HEK293 (cell line): ENCODE measurements at regions not wholly inside any gene's neighbourhood (a gene's known extent, or its start where the extent isn't known, plus 50 kb on each side); places are given as distances from the start of the nearest gene placed in this dataset.

ENCODE experiments used
- CTCF ChIA-PET: fragments of 350-600 bp; formaldehyde crosslinking; extraction: SDS; loops from one replicate; lab custom pipeline; 2021; ENCODE audit warnings: antibody characterized with exemption; lab: Yijun Ruan, JAX
- POLR2A ChIA-PET: fragments of 300-600 bp; formaldehyde crosslinking; extraction: SDS; loops from one replicate; lab custom pipeline; 2020; ENCODE audit warnings: antibody characterized with exemption, inconsistent platforms; lab: Yijun Ruan, JAX
- H3K27ac ChIP-seq: fragments of 200-500 bp; sonication (Bioruptor generic); 2 replicates; pipeline ENCODE4 v1.5.1; 2014; ENCODE audit warnings: low read depth, low read length, control low read depth, inconsistent platforms; ENCODE audit errors: extremely low read depth
- H3K36me3 ChIP-seq, 2 experiments: fragments of 200-500 bp in 1 of 2; sonication (Bioruptor generic) in 1 of 2; 1 replicate in 1 of 2; 2 replicates in 1 of 2; pipeline ENCODE4 v1.5.1; 2014 to 2017; ENCODE audit warnings: inconsistent platforms in 2 of 2, low read length in 2 of 2; ENCODE audit not compliant: control insufficient read depth in 2 of 2, insufficient read depth in 1 of 2
- H3K4me1 ChIP-seq: fragments of 200-500 bp; sonication (Bioruptor generic); 2 replicates; pipeline ENCODE4 v1.5.1; 2014; ENCODE audit warnings: mild to moderate bottlenecking, low read length, inconsistent platforms; ENCODE audit not compliant: control insufficient read depth, insufficient read depth
- H3K4me3 ChIP-seq: 2 replicates; pipeline ENCODE4 v1.5.1; 2011; ENCODE audit warnings: low read depth, mild to moderate bottlenecking, control low read depth, low read length, moderate library complexity
- H3K9me3 ChIP-seq: fragments of 200-500 bp; sonication (Bioruptor generic); 2 replicates; pipeline ENCODE4 v1.5.1; 2014; ENCODE audit warnings: low read depth, low read length, inconsistent platforms; ENCODE audit not compliant: control insufficient read depth, insufficient read depth
- GFI1B ChIP-seq: fragments of 450-650 bp; formaldehyde crosslinking; IDR thresholded peaks from 2 replicates; pipeline ENCODE4 v1.5.1; 2016; ENCODE audit warnings: missing biosample characterization, missing genetic modification characterization
- GLI4 ChIP-seq: fragments of 450-650 bp; formaldehyde crosslinking; IDR thresholded peaks from 2 replicates; pipeline ENCODE4 v1.5.1; 2016; ENCODE audit warnings: missing biosample characterization, missing genetic modification characterization
- KLF8 ChIP-seq: fragments of 450-650 bp; formaldehyde crosslinking; IDR thresholded peaks from 2 replicates; pipeline ENCODE4 v1.5.1; 2016; ENCODE audit warnings: missing biosample characterization, missing genetic modification characterization
- SP3 ChIP-seq: fragments of 450-650 bp; formaldehyde crosslinking; IDR thresholded peaks from 2 replicates; pipeline ENCODE4 v1.5.1; 2016; ENCODE audit warnings: missing biosample characterization, missing genetic modification characterization
- TRIM28 ChIP-seq: IDR thresholded peaks from 2 replicates; pipeline ENCODE4 v1.6.1; 2011; ENCODE audit warnings: low read length, control low read depth, borderline replicate concordance
- ZBTB48 ChIP-seq: fragments of 450-650 bp; formaldehyde crosslinking; IDR thresholded peaks from 2 replicates; pipeline ENCODE4 v1.5.1; 2016; ENCODE audit warnings: missing biosample characterization, missing genetic modification characterization
- ZNF184 ChIP-seq: fragments of 450-650 bp; IDR thresholded peaks from 2 replicates; pipeline ENCODE4 v1.5.1; 2018; ENCODE audit warnings: missing biosample characterization, mild to moderate bottlenecking, missing genetic modification characterization
- ZNF223 ChIP-seq: fragments of 450-650 bp; formaldehyde crosslinking; IDR thresholded peaks from 2 replicates; pipeline ENCODE4 v1.5.1; 2016; ENCODE audit warnings: missing biosample characterization, missing genetic modification characterization
- ZNF23 ChIP-seq: fragments of 450-650 bp; formaldehyde crosslinking; IDR thresholded peaks from 2 replicates; pipeline ENCODE4 v1.5.1; 2016; ENCODE audit warnings: missing biosample characterization, missing genetic modification characterization, borderline replicate concordance
- ZNF514 ChIP-seq: fragments of 450-650 bp; formaldehyde crosslinking; IDR thresholded peaks from 2 replicates; pipeline ENCODE4 v1.5.1; 2016; ENCODE audit warnings: missing biosample characterization, missing genetic modification characterization
- ZNF549 ChIP-seq: fragments of 450-650 bp; IDR thresholded peaks from 2 replicates; pipeline ENCODE4 v1.5.1; 2018; ENCODE audit warnings: missing biosample characterization, missing genetic modification characterization, mild to moderate bottlenecking, inconsistent platforms, moderate library complexity
- ZNF560 ChIP-seq: fragments of 450-650 bp; formaldehyde crosslinking; IDR thresholded peaks from 2 replicates; pipeline ENCODE4 v1.5.1; 2017; ENCODE audit warnings: missing biosample characterization, missing genetic modification characterization, borderline replicate concordance
- ZNF585B ChIP-seq: fragments of 450-650 bp; formaldehyde crosslinking; IDR thresholded peaks from 2 replicates; pipeline ENCODE4 v1.5.1; 2016; ENCODE audit warnings: missing biosample characterization, missing genetic modification characterization
- ZNF701 ChIP-seq: fragments of 450-650 bp; formaldehyde crosslinking; IDR thresholded peaks from 2 replicates; pipeline ENCODE4 v1.5.1; 2016; ENCODE audit warnings: missing biosample characterization, missing genetic modification characterization
- ZNF768 ChIP-seq: fragments of 450-650 bp; formaldehyde crosslinking; IDR thresholded peaks from 2 replicates; pipeline ENCODE4 v1.5.1; 2018; ENCODE audit warnings: missing biosample characterization, mild to moderate bottlenecking, missing genetic modification characterization
- ZNF837 ChIP-seq: fragments of 450-650 bp; formaldehyde crosslinking; IDR thresholded peaks from 2 replicates; pipeline ENCODE4 v1.5.1; 2016; ENCODE audit warnings: missing biosample characterization, missing genetic modification characterization
- TF ChIP-seq, protein P1 (sequence below): fragments of 450-650 bp; formaldehyde crosslinking; IDR thresholded peaks from 2 replicates; pipeline ENCODE4; 2016; ENCODE audit warnings: missing biosample characterization, missing genetic modification characterization
- TF ChIP-seq, protein P2 (sequence below): fragments of 450-650 bp; formaldehyde crosslinking; IDR thresholded peaks from 2 replicates; pipeline ENCODE4 v1.5.1; 2016; ENCODE audit warnings: missing biosample characterization, missing genetic modification characterization
- TF ChIP-seq, protein P3 (sequence below): fragments of 450-650 bp; formaldehyde crosslinking; IDR thresholded peaks from 2 replicates; pipeline ENCODE4 v1.5.1; 2016; ENCODE audit warnings: missing biosample characterization, missing genetic modification characterization
- TF ChIP-seq, protein P4 (sequence below): fragments of 450-650 bp; formaldehyde crosslinking; IDR thresholded peaks from 2 replicates; pipeline ENCODE4 v1.5.1; 2016; ENCODE audit warnings: missing biosample characterization, missing genetic modification characterization, borderline replicate concordance
- TF ChIP-seq, protein P5 (sequence below): fragments of 450-650 bp; formaldehyde crosslinking; IDR thresholded peaks from 2 replicates; pipeline ENCODE4 v1.5.1; 2016; ENCODE audit warnings: missing biosample characterization, missing genetic modification characterization

DNA sequence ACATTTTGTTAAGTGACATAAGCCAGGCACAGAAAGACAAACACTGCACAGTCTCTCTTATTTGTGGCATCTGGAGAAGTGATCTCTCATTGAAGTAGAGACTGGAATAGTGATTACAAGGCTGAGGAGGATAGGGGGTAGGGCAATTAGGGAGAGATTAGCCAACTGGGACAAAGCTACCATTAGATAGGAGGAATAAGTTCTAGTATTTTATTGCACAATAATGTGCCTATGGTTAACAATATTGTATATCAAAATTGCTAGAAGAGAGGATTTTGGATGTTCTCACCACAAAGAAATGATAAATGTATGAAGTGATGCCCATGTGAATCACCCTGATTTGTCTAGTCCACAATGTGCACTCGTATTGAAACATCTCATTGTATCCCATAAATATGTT is 281.8 kb downstream of the MTRR start:
- no peak for TF ChIP-seq GLI4 (tag by site-specific recombination)
- TF ChIP-seq, protein P1, sequence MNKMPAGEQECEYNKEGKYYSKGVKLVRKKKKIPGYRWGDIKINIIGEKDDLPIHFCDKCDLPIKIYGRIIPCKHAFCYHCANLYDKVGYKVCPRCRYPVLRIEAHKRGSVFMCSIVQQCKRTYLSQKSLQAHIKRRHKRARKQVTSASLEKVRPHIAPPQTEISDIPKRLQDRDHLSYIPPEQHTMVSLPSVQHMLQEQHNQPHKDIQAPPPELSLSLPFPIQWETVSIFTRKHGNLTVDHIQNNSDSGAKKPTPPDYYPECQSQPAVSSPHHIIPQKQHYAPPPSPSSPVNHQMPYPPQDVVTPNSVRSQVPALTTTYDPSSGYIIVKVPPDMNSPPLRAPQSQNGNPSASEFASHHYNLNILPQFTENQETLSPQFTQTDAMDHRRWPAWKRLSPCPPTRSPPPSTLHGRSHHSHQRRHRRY (tag by site-specific recombination), result no peak
- TF ChIP-seq ZNF23 (tag by site-specific recombination), result no peak
- TF ChIP-seq ZNF223, result no peak
- TF ChIP-seq, protein P2, sequence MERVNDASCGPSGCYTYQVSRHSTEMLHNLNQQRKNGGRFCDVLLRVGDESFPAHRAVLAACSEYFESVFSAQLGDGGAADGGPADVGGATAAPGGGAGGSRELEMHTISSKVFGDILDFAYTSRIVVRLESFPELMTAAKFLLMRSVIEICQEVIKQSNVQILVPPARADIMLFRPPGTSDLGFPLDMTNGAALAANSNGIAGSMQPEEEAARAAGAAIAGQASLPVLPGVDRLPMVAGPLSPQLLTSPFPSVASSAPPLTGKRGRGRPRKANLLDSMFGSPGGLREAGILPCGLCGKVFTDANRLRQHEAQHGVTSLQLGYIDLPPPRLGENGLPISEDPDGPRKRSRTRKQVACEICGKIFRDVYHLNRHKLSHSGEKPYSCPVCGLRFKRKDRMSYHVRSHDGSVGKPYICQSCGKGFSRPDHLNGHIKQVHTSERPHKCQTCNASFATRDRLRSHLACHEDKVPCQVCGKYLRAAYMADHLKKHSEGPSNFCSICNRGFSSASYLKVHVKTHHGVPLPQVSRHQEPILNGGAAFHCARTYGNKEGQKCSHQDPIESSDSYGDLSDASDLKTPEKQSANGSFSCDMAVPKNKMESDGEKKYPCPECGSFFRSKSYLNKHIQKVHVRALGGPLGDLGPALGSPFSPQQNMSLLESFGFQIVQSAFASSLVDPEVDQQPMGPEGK (tag by site-specific recombination), result no peak
- no peak for TF ChIP-seq KLF8 (tag by site-specific recombination)
- TF ChIP-seq ZNF560 (tag by site-specific recombination), result no peak
- TF ChIP-seq SP3 (tag by site-specific recombination), result no peak
- TF ChIP-seq ZNF514 (tag by site-specific recombination), result no peak
- no peak for TF ChIP-seq ZNF701
- TF ChIP-seq, protein P3, sequence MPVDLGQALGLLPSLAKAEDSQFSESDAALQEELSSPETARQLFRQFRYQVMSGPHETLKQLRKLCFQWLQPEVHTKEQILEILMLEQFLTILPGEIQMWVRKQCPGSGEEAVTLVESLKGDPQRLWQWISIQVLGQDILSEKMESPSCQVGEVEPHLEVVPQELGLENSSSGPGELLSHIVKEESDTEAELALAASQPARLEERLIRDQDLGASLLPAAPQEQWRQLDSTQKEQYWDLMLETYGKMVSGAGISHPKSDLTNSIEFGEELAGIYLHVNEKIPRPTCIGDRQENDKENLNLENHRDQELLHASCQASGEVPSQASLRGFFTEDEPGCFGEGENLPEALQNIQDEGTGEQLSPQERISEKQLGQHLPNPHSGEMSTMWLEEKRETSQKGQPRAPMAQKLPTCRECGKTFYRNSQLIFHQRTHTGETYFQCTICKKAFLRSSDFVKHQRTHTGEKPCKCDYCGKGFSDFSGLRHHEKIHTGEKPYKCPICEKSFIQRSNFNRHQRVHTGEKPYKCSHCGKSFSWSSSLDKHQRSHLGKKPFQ (tag by site-specific recombination), result no peak
- TF ChIP-seq ZNF184 (tag by site-specific recombination), result no peak
- no peak for TF ChIP-seq ZNF837 (tag by site-specific recombination)
- no peaks in the 10 kb centered on the region for H3K36me3 ChIP-seq
- POLR2A ChIA-PET, result no interaction called here
- no peak overlapping the region for H3K27ac ChIP-seq
- no peak overlapping the region for H3K4me3 ChIP-seq
- H3K4me1 ChIP-seq, result no peaks in the 10 kb centered on the region
- H3K9me3 ChIP-seq, result no peaks in the 10 kb centered on the region
- CTCF ChIA-PET, result no interaction called here

DNA sequence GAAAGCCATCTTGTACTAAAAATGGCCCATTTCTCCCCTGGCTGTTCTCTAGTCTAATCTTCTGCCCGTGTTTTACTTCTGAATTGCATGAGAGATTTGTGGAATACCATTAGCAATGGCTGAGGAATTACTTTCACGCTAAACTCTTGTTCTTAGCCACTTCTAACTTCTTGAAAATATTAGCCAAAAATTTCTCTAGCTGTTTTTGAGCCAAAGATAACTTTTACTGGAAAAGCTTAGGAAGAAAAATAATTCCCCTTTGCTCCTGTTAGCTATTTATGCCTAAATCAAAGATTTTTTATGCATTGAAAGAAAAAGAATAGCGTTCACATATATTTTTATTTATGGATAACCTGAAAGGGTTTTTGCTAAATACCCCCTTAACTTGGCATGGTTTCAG is 287.8 kb downstream of the MTRR start:
- Histone ChIP-seq H3K4me1 (no peaks in the 10 kb centered on the region), H3K4me3 (no peak overlapping the region), H3K27ac (no peak overlapping the region), H3K36me3 (no peaks in the 10 kb centered on the region), H3K9me3 (no peaks in the 10 kb centered on the region)
- TF ChIP-seq, protein P3 (tag by site-specific recombination), result no peak
- TF ChIP-seq, protein P4, sequence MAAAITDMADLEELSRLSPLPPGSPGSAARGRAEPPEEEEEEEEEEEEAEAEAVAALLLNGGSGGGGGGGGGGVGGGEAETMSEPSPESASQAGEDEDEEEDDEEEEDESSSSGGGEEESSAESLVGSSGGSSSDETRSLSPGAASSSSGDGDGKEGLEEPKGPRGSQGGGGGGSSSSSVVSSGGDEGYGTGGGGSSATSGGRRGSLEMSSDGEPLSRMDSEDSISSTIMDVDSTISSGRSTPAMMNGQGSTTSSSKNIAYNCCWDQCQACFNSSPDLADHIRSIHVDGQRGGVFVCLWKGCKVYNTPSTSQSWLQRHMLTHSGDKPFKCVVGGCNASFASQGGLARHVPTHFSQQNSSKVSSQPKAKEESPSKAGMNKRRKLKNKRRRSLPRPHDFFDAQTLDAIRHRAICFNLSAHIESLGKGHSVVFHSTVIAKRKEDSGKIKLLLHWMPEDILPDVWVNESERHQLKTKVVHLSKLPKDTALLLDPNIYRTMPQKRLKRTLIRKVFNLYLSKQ (tag by site-specific recombination), result no peak
- TF ChIP-seq ZNF768 (tag by site-specific recombination) (no peak), GFI1B (tag by site-specific recombination) (no peak), ZNF549 (no peak), ZNF585B (tag by site-specific recombination) (no peak), TRIM28 (no peak), ZBTB48 (tag by site-specific recombination) (no peak)
- TF ChIP-seq, protein P5, sequence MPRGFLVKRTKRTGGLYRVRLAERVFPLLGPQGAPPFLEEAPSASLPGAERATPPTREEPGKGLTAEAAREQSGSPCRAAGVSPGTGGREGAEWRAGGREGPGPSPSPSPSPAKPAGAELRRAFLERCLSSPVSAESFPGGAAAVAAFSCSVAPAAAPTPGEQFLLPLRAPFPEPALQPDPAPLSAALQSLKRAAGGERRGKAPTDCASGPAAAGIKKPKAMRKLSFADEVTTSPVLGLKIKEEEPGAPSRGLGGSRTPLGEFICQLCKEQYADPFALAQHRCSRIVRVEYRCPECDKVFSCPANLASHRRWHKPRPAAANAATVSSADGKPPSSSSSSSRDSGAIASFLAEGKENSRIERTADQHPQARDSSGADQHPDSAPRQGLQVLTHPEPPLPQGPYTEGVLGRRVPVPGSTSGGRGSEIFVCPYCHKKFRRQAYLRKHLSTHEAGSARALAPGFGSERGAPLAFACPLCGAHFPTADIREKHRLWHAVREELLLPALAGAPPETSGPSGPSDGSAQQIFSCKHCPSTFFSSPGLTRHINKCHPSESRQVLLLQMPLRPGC (tag by site-specific recombination), result no peak
- ChIA-PET CTCF (interaction anchor here (0.6 to 0.7 kb wide), 2 partner anchors 39 to 253 kb away, joined by 3 read pairs; no protein-coding TSS in a partner anchor), POLR2A (no interaction called here)
